ENCODE measurements at regions not wholly inside any gene's neighbourhood (a gene's known extent, or its start where the extent isn't known, plus 50 kb on each side); places are given as distances from the start of the nearest gene placed in this dataset.
A peak's percentile ranks its signal among the peaks of the same experiment; 100 is the strongest.

DNA sequence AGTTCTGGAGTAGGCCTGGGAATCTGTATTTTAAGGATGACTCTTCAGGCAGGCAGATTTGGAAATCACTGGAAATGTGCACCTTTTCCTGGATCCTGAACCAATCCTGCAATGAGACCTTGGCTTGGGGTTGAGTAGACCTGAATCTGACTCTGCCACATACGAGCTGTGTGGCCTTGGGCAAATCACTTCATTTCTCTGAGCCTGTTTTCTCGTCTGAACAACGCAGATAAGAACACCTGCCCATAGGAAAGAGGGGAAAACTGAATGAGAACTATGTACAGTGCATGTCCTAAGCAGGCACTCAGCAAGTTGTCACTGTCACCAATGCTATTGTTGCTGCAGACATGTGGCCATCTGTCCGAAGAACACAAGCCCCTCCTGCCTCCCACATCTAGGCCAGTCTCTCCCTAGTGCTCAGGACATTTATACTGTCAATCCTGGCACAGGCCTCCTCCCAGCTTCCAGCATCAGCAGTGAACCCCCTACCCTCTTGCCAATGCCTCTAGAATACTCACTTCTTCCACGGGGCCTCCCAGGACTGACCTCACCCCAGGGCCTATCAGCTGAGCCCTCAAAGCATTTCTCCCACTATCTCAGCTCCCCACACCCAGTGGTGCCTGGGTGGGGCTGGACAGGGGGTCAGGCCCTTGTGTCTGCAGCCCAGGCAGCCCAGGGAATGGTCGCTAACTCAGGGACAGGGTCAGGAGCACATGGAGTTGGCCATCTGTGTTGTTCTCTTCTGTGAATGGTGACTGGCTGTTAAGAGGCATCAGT lies 88.8 kb upstream of the ZBTB40 start:
- no peak for DNase-seq (ENCODE audit: extremely low spot score, unreplicated experiment)
- H3K4me1 Mint-ChIP-seq (ENCODE audit: unreplicated experiment), result peaks cover 30% of the 10 kb centered on the region
- H3K9me3 Mint-ChIP-seq, result no peaks in the 10 kb centered on the region
- TF ChIP-seq, protein P1, sequence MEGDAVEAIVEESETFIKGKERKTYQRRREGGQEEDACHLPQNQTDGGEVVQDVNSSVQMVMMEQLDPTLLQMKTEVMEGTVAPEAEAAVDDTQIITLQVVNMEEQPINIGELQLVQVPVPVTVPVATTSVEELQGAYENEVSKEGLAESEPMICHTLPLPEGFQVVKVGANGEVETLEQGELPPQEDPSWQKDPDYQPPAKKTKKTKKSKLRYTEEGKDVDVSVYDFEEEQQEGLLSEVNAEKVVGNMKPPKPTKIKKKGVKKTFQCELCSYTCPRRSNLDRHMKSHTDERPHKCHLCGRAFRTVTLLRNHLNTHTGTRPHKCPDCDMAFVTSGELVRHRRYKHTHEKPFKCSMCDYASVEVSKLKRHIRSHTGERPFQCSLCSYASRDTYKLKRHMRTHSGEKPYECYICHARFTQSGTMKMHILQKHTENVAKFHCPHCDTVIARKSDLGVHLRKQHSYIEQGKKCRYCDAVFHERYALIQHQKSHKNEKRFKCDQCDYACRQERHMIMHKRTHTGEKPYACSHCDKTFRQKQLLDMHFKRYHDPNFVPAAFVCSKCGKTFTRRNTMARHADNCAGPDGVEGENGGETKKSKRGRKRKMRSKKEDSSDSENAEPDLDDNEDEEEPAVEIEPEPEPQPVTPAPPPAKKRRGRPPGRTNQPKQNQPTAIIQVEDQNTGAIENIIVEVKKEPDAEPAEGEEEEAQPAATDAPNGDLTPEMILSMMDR (conservative IDR thresholded peaks at IDR 0.05), result no peak
- peak overlapping the region; percentile 72 for H3K27ac Mint-ChIP-seq
- H3K27me3 Mint-ChIP-seq, result peaks cover 34% of the 10 kb centered on the region
- no peak overlapping the region for H3K4me3 Mint-ChIP-seq
- no peaks in the 10 kb centered on the region for H3K36me3 Mint-ChIP-seq

DNA sequence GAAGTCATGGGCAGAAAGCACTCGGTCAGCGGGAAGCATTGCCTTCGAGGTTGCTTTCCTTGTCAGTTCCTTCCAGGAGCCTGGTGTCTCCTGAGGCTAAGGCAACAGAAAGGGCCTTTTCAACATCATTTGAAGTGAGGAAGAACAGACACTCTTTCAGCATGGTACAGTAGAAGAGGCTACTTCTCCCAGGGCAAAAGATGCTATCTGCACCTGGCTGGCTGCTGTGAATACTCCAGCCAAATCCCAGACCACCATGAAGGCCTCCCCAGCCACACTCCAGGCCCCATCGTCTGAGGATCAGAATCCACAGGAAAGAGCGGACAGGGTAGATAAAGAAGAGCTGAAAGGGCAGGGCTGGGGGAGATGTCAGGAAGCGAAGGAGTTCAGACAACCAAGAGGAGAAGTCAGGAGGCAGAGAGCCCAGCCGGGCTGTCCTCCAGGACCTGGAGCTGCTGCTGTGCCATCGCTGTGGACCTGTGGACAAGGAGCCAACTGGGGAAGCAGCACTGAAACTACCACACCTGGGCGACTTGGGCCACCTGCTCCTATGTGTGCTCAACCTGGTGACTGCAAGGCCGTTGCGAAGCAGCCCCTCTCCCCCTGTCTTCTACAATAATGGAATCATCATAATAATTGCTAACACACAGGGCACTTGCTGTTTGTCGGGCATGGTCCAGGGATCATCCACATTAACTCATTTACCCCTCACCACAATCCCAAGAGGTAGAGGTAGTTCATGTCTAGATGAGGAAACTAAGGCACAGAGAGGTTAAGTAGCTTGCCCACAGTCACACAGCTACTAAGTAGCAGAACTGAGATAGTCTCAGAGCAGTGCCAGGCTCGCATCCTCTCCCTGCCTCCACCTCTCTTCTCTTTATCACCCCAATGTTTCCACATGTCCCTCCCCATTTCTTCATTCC lies 88.0 kb upstream of the ZBTB40 start:
- TF ChIP-seq, protein P1 (conservative IDR thresholded peaks at IDR 0.05), result no peak
- Mint-ChIP-seq H3K27ac (peak overlapping the region; percentile 72), H3K27me3 (peaks cover 36% of the 10 kb centered on the region)

DNA sequence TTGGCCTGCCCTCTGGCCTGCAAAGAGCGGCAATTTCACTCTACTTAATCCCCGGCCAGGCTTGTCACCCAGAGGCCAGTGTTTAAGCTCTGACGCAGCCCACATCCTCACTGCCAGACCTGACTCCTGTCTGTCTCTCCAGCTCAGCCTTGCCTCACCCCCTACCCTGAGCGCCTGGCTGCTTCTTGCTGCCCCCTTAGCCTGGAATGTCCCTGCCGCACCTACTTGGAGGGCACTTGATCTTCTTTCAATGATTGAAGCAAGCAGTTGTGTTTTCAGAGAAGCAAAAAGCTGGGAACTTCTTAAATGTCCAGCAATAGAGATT lies 87.4 kb upstream of the ZBTB40 start:
- DNase-seq (ENCODE audit: extremely low spot score, unreplicated experiment), result no peak
- no peaks in the 10 kb centered on the region for H3K9me3 Mint-ChIP-seq
- no peak overlapping the region for H3K4me3 Mint-ChIP-seq
- H3K36me3 Mint-ChIP-seq, result no peaks in the 10 kb centered on the region
- H3K27ac Mint-ChIP-seq, result no peak overlapping the region
- peaks cover 31% of the 10 kb centered on the region for H3K27me3 Mint-ChIP-seq
- peaks cover 33% of the 10 kb centered on the region for H3K4me1 Mint-ChIP-seq (ENCODE audit: unreplicated experiment)
- TF ChIP-seq, protein P1 (conservative IDR thresholded peaks at IDR 0.05), result no peak

More for the DNA sequence above, 88.0 kb upstream of the ZBTB40 start:
- Mint-ChIP-seq H3K36me3 (no peaks in the 10 kb centered on the region), H3K9me3 (no peaks in the 10 kb centered on the region), H3K4me3 (no peak overlapping the region), H3K4me1 (ENCODE audit: unreplicated experiment) (peaks cover 33% of the 10 kb centered on the region)
- DNase-seq (ENCODE audit: extremely low spot score, unreplicated experiment), result no peak

DNA sequence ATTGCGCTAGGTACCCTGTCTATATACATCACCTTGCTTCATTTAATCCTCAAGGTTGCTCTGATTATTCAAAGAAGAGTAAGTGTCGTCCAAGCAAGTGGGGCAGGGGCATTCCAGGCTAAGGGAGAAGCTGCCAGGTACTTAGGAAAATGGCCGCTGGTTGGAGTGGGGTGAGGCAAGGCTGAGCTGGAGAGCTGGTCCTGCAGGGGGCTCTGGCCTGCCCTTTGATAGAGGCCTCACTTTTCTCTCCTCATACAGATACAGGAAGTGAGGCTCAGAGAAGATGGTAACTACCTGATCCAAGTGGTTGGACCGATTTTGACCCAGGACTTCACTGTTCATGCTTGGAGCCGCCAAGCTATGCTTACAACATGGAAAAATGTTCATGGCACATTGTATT lies 86.9 kb upstream of the ZBTB40 start:
- TF ChIP-seq, protein P1 (conservative IDR thresholded peaks at IDR 0.05), result peak; percentile 19
- H3K27ac Mint-ChIP-seq, result no peak overlapping the region
- peaks cover 33% of the 10 kb centered on the region for H3K4me1 Mint-ChIP-seq (ENCODE audit: unreplicated experiment)
- DNase-seq (ENCODE audit: extremely low spot score, unreplicated experiment), result no peak
- H3K4me3 Mint-ChIP-seq, result no peak overlapping the region
- H3K9me3 Mint-ChIP-seq, result no peaks in the 10 kb centered on the region
- H3K27me3 Mint-ChIP-seq, result peaks cover 26% of the 10 kb centered on the region
- no peaks in the 10 kb centered on the region for H3K36me3 Mint-ChIP-seq

DNA sequence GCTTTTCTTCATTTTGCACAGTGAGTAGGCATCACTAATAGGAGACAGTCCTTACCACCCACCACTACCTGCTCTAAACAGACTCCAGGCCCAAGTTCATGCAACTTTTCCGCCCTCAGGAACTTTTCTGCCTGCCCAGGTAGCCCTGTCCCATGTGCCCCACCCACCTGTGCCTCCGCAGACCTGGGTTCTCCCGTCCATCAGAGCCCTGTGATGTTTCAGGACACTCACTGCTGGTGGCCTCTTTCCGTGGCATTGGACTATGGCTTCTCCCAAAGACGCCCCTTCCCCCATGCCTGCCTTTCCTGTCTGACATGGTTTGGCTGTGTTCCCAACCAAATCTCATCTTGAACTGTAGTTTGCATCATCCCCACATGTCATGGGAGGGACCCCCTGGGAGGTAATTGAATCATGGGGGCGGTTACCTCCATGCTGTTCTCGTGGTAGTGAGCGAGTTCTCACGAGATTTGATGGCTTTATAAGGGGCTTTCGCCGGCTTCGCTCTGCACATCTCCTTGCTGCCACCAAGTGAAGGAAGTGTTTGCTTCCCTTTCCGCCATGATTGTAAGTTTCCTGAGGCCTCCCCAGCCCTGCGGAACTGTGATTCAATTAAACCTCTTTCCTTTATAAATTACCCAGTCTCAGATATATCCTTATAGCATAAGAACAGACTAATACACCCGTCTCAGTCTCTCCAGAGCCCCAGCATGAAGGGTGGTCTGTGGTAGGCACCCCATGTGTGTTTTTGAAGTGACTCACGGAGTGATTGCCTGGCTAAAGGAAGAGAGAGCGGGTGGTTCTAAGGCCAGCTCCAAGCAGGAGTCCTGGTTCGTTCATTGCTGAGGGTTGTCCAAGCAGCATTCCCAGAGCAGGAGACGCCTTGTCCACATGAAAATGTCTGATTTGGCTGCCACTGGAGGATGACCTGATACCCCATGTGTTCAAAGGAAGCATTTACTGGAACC lies 86.0 kb upstream of the ZBTB40 start:
- Mint-ChIP-seq H3K27ac (no peak overlapping the region), H3K4me1 (ENCODE audit: unreplicated experiment) (peaks cover 33% of the 10 kb centered on the region), H3K36me3 (no peaks in the 10 kb centered on the region), H3K4me3 (no peak overlapping the region), H3K27me3 (peaks cover 20% of the 10 kb centered on the region), H3K9me3 (no peaks in the 10 kb centered on the region)
- TF ChIP-seq, protein P1 (conservative IDR thresholded peaks at IDR 0.05), result no peak
- DNase-seq (ENCODE audit: extremely low spot score, unreplicated experiment), result no peak
